ENCODE measurements at regions not wholly inside any gene's neighbourhood (a gene's known extent, or its start where the extent isn't known, plus 50 kb on each side); places are given as distances from the start of the nearest gene placed in this dataset.

DNA sequence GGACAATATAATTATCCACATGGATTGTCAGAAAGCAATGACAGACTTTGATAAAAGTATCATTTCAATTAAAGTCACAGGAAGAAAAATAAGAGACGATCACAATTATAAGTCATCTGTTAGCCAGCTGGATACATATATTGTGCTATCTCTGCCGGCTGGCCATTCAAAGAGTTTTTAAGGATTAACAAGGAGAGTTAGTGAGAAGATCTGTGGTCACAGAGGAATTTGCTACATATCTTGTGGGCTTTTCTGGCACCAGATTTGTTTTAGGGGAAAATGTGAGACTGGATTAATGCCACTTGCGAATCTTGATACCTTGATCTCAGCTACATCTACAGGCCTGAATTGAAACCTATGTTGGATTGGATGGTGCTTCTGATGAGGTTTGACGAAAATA, 90.9 kb upstream of the MANSC4 start:
- TF ChIP-seq POLR2A (IDR thresholded peaks at IDR 0.05), result no peak
- no peak for TF ChIP-seq POLR2AphosphoS5 (IDR thresholded peaks at IDR 0.05)
- TF ChIP-seq, protein P1, sequence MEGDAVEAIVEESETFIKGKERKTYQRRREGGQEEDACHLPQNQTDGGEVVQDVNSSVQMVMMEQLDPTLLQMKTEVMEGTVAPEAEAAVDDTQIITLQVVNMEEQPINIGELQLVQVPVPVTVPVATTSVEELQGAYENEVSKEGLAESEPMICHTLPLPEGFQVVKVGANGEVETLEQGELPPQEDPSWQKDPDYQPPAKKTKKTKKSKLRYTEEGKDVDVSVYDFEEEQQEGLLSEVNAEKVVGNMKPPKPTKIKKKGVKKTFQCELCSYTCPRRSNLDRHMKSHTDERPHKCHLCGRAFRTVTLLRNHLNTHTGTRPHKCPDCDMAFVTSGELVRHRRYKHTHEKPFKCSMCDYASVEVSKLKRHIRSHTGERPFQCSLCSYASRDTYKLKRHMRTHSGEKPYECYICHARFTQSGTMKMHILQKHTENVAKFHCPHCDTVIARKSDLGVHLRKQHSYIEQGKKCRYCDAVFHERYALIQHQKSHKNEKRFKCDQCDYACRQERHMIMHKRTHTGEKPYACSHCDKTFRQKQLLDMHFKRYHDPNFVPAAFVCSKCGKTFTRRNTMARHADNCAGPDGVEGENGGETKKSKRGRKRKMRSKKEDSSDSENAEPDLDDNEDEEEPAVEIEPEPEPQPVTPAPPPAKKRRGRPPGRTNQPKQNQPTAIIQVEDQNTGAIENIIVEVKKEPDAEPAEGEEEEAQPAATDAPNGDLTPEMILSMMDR (IDR thresholded peaks at IDR 0.05), result no peak
- TF ChIP-seq EP300 (IDR thresholded peaks at IDR 0.05), result no peak
- ATAC-seq (ENCODE audit: low FRiP score in 2 of 2) (no peak), DNase-seq (no peak)
- H3K36me3 ChIP-seq, result no peaks in the 10 kb centered on the region
- WGBS, 2 donors, result 85 to 88% methylated on average over 4 of the region's 4 CpGs
- no peaks in the 10 kb centered on the region for H3K9me3 ChIP-seq
- no peak overlapping the region for H3K27ac ChIP-seq
- no peaks in the 10 kb centered on the region for H3K4me1 ChIP-seq
- no peak overlapping the region for H3K4me3 ChIP-seq
- no peaks in the 10 kb centered on the region for H3K27me3 ChIP-seq

DNA sequence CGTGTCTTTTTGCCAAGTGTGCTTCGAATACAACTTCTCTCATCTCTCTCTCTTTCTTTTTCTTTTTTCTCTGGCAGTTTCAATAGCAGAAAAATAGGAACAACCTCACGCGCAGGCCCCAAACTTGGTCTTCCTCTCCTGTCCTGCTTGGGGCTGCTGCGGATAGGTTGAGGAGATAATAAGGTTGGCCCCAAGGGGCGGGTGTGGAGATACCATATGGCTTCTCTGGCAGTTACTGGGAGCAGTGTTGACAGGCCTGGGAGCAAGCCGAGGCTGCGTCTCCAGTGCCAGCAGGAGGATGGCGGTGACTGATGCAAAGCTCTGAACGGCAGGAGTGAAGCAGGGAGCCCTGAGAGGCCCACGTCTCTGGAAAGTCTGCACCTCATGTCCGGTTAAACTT, 89.5 kb upstream of the MANSC4 start:
- ATAC-seq (ENCODE audit: low FRiP score in 2 of 2) (no peak), DNase-seq (peak in 1 of 2 donors; percentile 8)
- TF ChIP-seq POLR2AphosphoS5 (IDR thresholded peaks at IDR 0.05), result no peak
- Histone ChIP-seq H3K4me1 (no peaks in the 10 kb centered on the region), H3K27me3 (no peaks in the 10 kb centered on the region), H3K27ac (no peak overlapping the region), H3K36me3 (no peaks in the 10 kb centered on the region), H3K9me3 (no peaks in the 10 kb centered on the region), H3K4me3 (no peak overlapping the region)
- 76 to 77% methylated on average over 12 of the region's 12 CpGs for WGBS, 2 donors

DNA sequence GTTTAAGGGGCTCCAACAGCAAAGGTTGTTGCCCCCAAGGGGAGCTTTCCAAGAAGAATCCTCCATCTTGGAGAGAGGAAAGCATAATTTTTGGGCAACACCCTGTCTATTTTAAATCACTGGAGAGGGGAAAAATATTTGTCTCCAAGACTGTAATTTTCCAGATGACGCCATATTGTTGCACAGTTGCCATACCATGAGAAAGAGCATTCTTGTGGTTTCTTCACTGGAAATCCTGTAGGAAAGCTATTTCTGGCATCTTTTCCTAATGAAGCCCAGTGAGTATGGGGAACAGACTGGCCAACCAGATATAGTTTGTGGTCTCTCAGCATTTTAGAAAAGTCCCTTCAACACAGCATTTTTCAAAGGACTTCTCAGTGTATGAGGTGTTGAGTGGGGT, 88.1 kb upstream of the MANSC4 start:
- no peaks in the 10 kb centered on the region for H3K4me1 ChIP-seq
- H3K9me3 ChIP-seq, result no peaks in the 10 kb centered on the region
- no peak overlapping the region for H3K27ac ChIP-seq
- peak in 1 of 2 donors; percentile 38 for ATAC-seq (ENCODE audit: low FRiP score in 2 of 2)
- DNase-seq, result no peak
- no peaks in the 10 kb centered on the region for H3K27me3 ChIP-seq
- WGBS, 2 donors, result 90 to 95% methylated on average over 1 of the region's 1 CpG
- TF ChIP-seq EP300 (IDR thresholded peaks at IDR 0.05) (no peak), POLR2AphosphoS5 (IDR thresholded peaks at IDR 0.05) (no peak)
- no peak overlapping the region for H3K4me3 ChIP-seq
- H3K36me3 ChIP-seq, result no peaks in the 10 kb centered on the region

- no peak for TF ChIP-seq POLR2A (IDR thresholded peaks at IDR 0.05)
- TF ChIP-seq POLR2AphosphoS5 (IDR thresholded peaks at IDR 0.05), result no peak
- TF ChIP-seq EP300 (IDR thresholded peaks at IDR 0.05), result no peak
- TF ChIP-seq, protein P1 (IDR thresholded peaks at IDR 0.05), result no peak
- DNase-seq (no peak), ATAC-seq (ENCODE audit: low FRiP score in 2 of 2) (peak in 1 of 2 donors; percentile 23)
- Histone ChIP-seq H3K4me1 (no peaks in the 10 kb centered on the region), H3K27me3 (no peaks in the 10 kb centered on the region), H3K36me3 (no peaks in the 10 kb centered on the region), H3K4me3 (no peak overlapping the region), H3K27ac (peak overlapping the region in 1 of 4 donors; percentile 4), H3K9me3 (no peaks in the 10 kb centered on the region)
- 62 to 65% methylated on average over 11 of the region's 11 CpGs for WGBS, 2 donors
Measured at GRCh38 chr12:27866373-27867101, 86.5 kb upstream of the MANSC4 start.

- H3K4me1 ChIP-seq, result no peaks in the 10 kb centered on the region
- DNase-seq, result no peak
- no peak overlapping the region for H3K27ac ChIP-seq
- ATAC-seq (ENCODE audit: low FRiP score in 2 of 2), result no peak
- TF ChIP-seq POLR2A (IDR thresholded peaks at IDR 0.05) (no peak), POLR2AphosphoS5 (IDR thresholded peaks at IDR 0.05) (no peak), EP300 (IDR thresholded peaks at IDR 0.05) (no peak)
- TF ChIP-seq, protein P1 (IDR thresholded peaks at IDR 0.05), result no peak
- no peak overlapping the region for H3K4me3 ChIP-seq
- 75 to 88% methylated on average over 3 of the region's 3 CpGs for WGBS, 2 donors
- no peaks in the 10 kb centered on the region for H3K27me3 ChIP-seq
- H3K36me3 ChIP-seq, result no peaks in the 10 kb centered on the region
- no peaks in the 10 kb centered on the region for H3K9me3 ChIP-seq
Measured at GRCh38 chr12:27865421-27865820, 85.4 kb upstream of the MANSC4 start.

DNA sequence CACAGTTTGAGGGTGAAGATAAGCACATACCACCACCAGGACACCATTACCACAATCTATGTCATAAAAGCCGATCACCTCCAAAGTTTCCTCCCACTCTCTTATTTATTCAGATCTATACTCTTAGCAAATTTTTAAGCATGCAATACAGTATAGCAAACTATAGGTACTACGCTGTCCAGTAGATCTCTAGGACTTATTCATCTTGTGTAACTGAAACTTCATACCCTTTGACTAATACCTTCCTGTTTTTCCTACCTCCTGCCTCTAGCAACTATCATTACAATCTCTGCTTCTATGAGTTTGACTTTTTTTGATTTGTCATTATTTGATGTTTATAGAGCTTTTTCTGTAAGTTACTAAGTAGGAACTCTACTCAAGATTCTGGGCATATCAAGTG, 84.5 kb upstream of the MANSC4 start:
- TF ChIP-seq, protein P1 (IDR thresholded peaks at IDR 0.05), result no peak
- no peak for TF ChIP-seq POLR2AphosphoS5 (IDR thresholded peaks at IDR 0.05)
- no peak for TF ChIP-seq EP300 (IDR thresholded peaks at IDR 0.05)
- no peak for TF ChIP-seq POLR2A (IDR thresholded peaks at IDR 0.05)
- no peak for ATAC-seq (ENCODE audit: low FRiP score in 2 of 2)
- WGBS, 2 donors, result 94 to 98% methylated on average over 2 of the region's 2 CpGs

More for the DNA sequence above, 84.5 kb upstream of the MANSC4 start:
- H3K27ac ChIP-seq, result no peak overlapping the region
- H3K36me3 ChIP-seq, result no peaks in the 10 kb centered on the region
- no peaks in the 10 kb centered on the region for H3K4me1 ChIP-seq
- no peak for DNase-seq
- H3K9me3 ChIP-seq, result no peaks in the 10 kb centered on the region
- no peak overlapping the region for H3K4me3 ChIP-seq
- no peaks in the 10 kb centered on the region for H3K27me3 ChIP-seq
